SK-N-SH (cell line): ENCODE measurements at regions not wholly inside any gene's neighbourhood (a gene's known extent, or its start where the extent isn't known, plus 50 kb on each side); places are given as distances from the start of the nearest gene placed in this dataset.

ENCODE experiments used
- CTCF ChIA-PET: fragments of 300-600, 350-600 bp; formaldehyde crosslinking; extraction: SDS; loops from one replicate; lab custom pipeline; 2021; lab: Yijun Ruan, JAX
- POLR2A ChIA-PET: fragments of 350-600 bp; sonication (Branson Sonifier 250); formaldehyde crosslinking; extraction: SDS; loops from one replicate; lab custom pipeline; 2020; ENCODE audit warnings: antibody characterized with exemption, inconsistent platforms; lab: Yijun Ruan, JAX
- DNase-seq: peaks from one replicate; pipeline ENCODE4 v3.0.0; 2012
- H2AFZ ChIP-seq: fragments of 200-600 bp; sonication (generic); 2 replicates; pipeline ENCODE4 v1.8.1; 2016; ENCODE audit warnings: antibody characterized with exemption, mild to moderate bottlenecking, low read depth
- H3F3A ChIP-seq: fragments of 200-600 bp; sonication (generic); replicated peaks from 2 replicates; pipeline ENCODE3; 2016; ENCODE audit warnings: antibody characterized with exemption, mild to moderate bottlenecking; ENCODE audit not compliant: insufficient read depth
- H3K27ac ChIP-seq, 2 experiments: fragments of 200-500 bp in 1 of 2; fragments of 200-600 bp in 1 of 2; sonication (Bioruptor generic) in 1 of 2; sonication (generic), shearing (Covaris generic) in 1 of 2; 2 replicates each; pipeline versions ENCODE4 v1.5.1 to v1.6.1; 2014 to 2016; ENCODE audit warnings: low read depth in 2 of 2, inconsistent platforms in 1 of 2, low read length in 1 of 2, mild to moderate bottlenecking in 1 of 2, mixed read lengths in 1 of 2
- H3K27me3 ChIP-seq: fragments of 200-600 bp; sonication (generic), shearing (Covaris generic); 2 replicates; pipeline ENCODE4 v1.6.1; 2016; ENCODE audit warnings: mixed run types; ENCODE audit not compliant: insufficient read depth
- H3K36me3 ChIP-seq, 2 experiments: fragments of 200-500 bp in 1 of 2; fragments of 200-600 bp in 1 of 2; sonication (Bioruptor generic) in 1 of 2; sonication (generic) in 1 of 2; replicated peaks in 1 of 2; 2 replicates each; pipeline versions ENCODE3 to v1.5.1; 2014 to 2016; ENCODE audit warnings: low read length in 1 of 2, mild to moderate bottlenecking in 1 of 2; ENCODE audit not compliant: insufficient read depth in 2 of 2, control insufficient read depth in 1 of 2
- H3K4me1 ChIP-seq, 2 experiments: fragments of 200-500 bp in 1 of 2; fragments of 200-600 bp in 1 of 2; sonication (Bioruptor generic) in 1 of 2; sonication (generic), shearing (Covaris generic) in 1 of 2; 2 replicates each; pipeline versions ENCODE4 v1.5.1 to v1.6.1; 2014 to 2016; ENCODE audit warnings: low read depth in 1 of 2, low read length in 1 of 2, mixed run types in 1 of 2; ENCODE audit not compliant: insufficient read depth in 2 of 2, control insufficient read depth in 1 of 2
- H3K4me2 ChIP-seq: fragments of 200-600 bp; sonication (generic), shearing (Covaris generic); 2 replicates; pipeline ENCODE4 v1.6.1; 2017; ENCODE audit warnings: mixed run types
- H3K4me3 ChIP-seq, 2 experiments: fragments of 200-500 bp in 1 of 2; fragments of 200-600 bp in 1 of 2; sonication (Bioruptor generic) in 1 of 2; sonication (generic), shearing (Covaris generic) in 1 of 2; 2 replicates each; pipeline versions ENCODE4 v1.5.1 to v1.8.1; 2014 to 2016; ENCODE audit warnings: low read depth in 2 of 2, inconsistent platforms in 1 of 2, low read length in 1 of 2, mild to moderate bottlenecking in 1 of 2, mixed read lengths in 1 of 2, moderate library complexity in 1 of 2
- H3K79me2 ChIP-seq: fragments of 200-600 bp; sonication (generic); 2 replicates; pipeline ENCODE4 v1.8.1; 2017; ENCODE audit warnings: mild to moderate bottlenecking; ENCODE audit not compliant: insufficient read depth
- H3K9ac ChIP-seq: fragments of 200-600 bp; sonication (generic); 2 replicates; pipeline ENCODE4 v1.6.1; 2017; ENCODE audit warnings: mixed run types
- H3K9me2 ChIP-seq: fragments of 200-600 bp; sonication (generic); 2 replicates; pipeline ENCODE4 v1.6.1; 2017; ENCODE audit warnings: mixed run types
- H3K9me3 ChIP-seq: fragments of 200-600 bp; sonication (generic); 2 replicates; pipeline ENCODE4 v1.6.1; 2017; ENCODE audit warnings: mixed run types, mild to moderate bottlenecking, moderate library complexity
- H4K20me1 ChIP-seq: fragments of 200-600 bp; sonication (generic); 2 replicates; pipeline ENCODE4 v1.6.1; 2017; ENCODE audit warnings: mild to moderate bottlenecking, mixed run types; ENCODE audit not compliant: insufficient read depth
- CHD2 ChIP-seq: fragments of 150-350 bp; IDR thresholded peaks from 2 replicates; pipeline ENCODE4 v1.6.1; 2018; ENCODE audit warnings: low read length; ENCODE audit not compliant: partially characterized antibody
- ELF1 ChIP-seq: IDR thresholded peaks from 2 replicates; pipeline ENCODE4 v1.4.0; 2012
- EZH2phosphoT487 ChIP-seq: fragments of 200-600 bp; sonication (generic); IDR thresholded peaks from 2 replicates; pipeline ENCODE4 v1.6.1; 2017; ENCODE audit warnings: low read depth, mixed run types, mild to moderate bottlenecking, antibody characterized with exemption, moderate library complexity, borderline replicate concordance
- FOSL2 ChIP-seq: IDR thresholded peaks from 2 replicates; pipeline ENCODE4 v1.4.0; 2012; ENCODE audit warnings: low read depth, mild to moderate bottlenecking, moderate library complexity, borderline replicate concordance
- FOXJ3 ChIP-seq: sonication (generic); formaldehyde crosslinking; IDR thresholded peaks from 2 replicates; pipeline ENCODE4 v1.5.1; 2020; ENCODE audit warnings: mild to moderate bottlenecking, missing genetic modification reagents
- FOXM1 ChIP-seq: IDR thresholded peaks from 2 replicates; pipeline ENCODE4 v1.4.0; 2012; ENCODE audit warnings: low read depth, mild to moderate bottlenecking
- GABPA ChIP-seq: IDR thresholded peaks from 2 replicates; pipeline ENCODE4 v1.4.0; 2012; ENCODE audit warnings: low read depth, mild to moderate bottlenecking
- MEF2A ChIP-seq: IDR thresholded peaks from 2 replicates; pipeline ENCODE4 v1.4.0; 2012; ENCODE audit warnings: low read depth, borderline replicate concordance
- NRF1 ChIP-seq: IDR thresholded peaks from 2 replicates; pipeline ENCODE4 v1.6.1; 2012; ENCODE audit warnings: low read depth, mild to moderate bottlenecking, low read length
- RCOR1 ChIP-seq: fragments of 150-350 bp; IDR thresholded peaks from 2 replicates; pipeline ENCODE4 v1.6.1; 2017; ENCODE audit warnings: antibody characterized with exemption, low read length
- RFX5 ChIP-seq: IDR thresholded peaks from 2 replicates; pipeline ENCODE4 v1.6.1; 2012; ENCODE audit warnings: mild to moderate bottlenecking, improper control_type of control experiment, low read length
- RXRA ChIP-seq: IDR thresholded peaks from 2 replicates; pipeline ENCODE4 v1.4.0; 2012; ENCODE audit warnings: low read depth, mild to moderate bottlenecking, borderline replicate concordance
- SIN3A ChIP-seq: IDR thresholded peaks from 2 replicates; pipeline ENCODE4 v1.6.1; 2012; ENCODE audit warnings: low read depth, mild to moderate bottlenecking, low read length, moderate library complexity, borderline replicate concordance
- SMC3 ChIP-seq: IDR thresholded peaks from 2 replicates; pipeline ENCODE4 v1.6.1; 2012; ENCODE audit warnings: low read depth, low read length, improper control_type of control experiment
- TCF12 ChIP-seq: IDR thresholded peaks from 2 replicates; pipeline ENCODE4 v1.4.0; 2012
- TEAD4 ChIP-seq: IDR thresholded peaks from 2 replicates; pipeline ENCODE4 v1.4.0; 2012; ENCODE audit warnings: mild to moderate bottlenecking, borderline replicate concordance; ENCODE audit not compliant: insufficient read depth
- WGBS: methylation state at CpG from one replicate; pipeline ENCODE4 v1.1.6; 2017; ENCODE audit warnings: low lambda C conversion rate; 5-methylcytosine and 5-hydroxymethylcytosine counted together
- TF ChIP-seq, protein P1 (sequence below): fragments of 150-350 bp; IDR thresholded peaks from 2 replicates; pipeline ENCODE4 v1.6.1; 2017; ENCODE audit warnings: antibody characterized with exemption, low read length, low read depth, borderline replicate concordance
- TF ChIP-seq, protein P2 (sequence below): IDR thresholded peaks from 2 replicates; pipeline ENCODE4 v1.4.0; 2012; ENCODE audit warnings: low read depth, borderline replicate concordance
- TF ChIP-seq, protein P3 (sequence below): IDR thresholded peaks from 2 replicates; pipeline ENCODE4 v1.4.0; 2012; ENCODE audit warnings: low read depth
- TF ChIP-seq, protein P4 (sequence below): fragments of 200-600 bp; sonication (generic); IDR thresholded peaks from 2 replicates; pipeline ENCODE4 v1.6.1; 2017; ENCODE audit warnings: antibody characterized with exemption, mild to moderate bottlenecking, moderate library complexity
- TF ChIP-seq, protein P5 (sequence below): fragments of 150-350 bp; IDR thresholded peaks from 2 replicates; pipeline ENCODE4 v1.6.1; 2016; ENCODE audit warnings: mild to moderate bottlenecking, low read depth, low read length

DNA sequence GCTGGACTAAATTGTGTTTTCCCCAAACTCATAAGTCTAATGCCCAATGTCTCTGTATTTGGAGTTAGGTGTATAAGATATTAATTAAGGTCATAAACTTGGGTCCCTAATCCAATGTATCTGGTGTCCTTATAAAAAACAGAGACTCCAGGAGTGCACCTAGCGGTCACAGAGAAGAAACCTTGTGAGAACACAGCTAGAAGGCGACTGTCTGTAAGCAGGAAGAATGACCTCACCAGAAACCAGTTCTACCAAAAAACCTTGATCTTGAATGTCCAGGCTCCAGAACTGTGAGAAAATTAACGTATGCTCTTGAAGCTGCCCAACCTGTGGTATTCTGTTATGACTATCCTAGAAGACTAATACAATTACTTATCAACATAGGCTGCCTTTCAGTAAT, 591.7 kb upstream of the PTPRD start:
- Histone ChIP-seq H3K9me3 (no peaks in the 10 kb centered on the region), H3K27me3 (no peaks in the 10 kb centered on the region), H3K79me2 (no peaks in the 10 kb centered on the region), H3K9me2 (no peaks in the 10 kb centered on the region), H2AFZ (no peak overlapping the region), H3F3A (no peaks in the 10 kb centered on the region), H3K36me3 (no peaks in the 10 kb centered on the region), H3K27ac (no peak overlapping the region), H3K4me3 (no peak overlapping the region), H3K4me1 (no peaks in the 10 kb centered on the region), H3K9ac (no peak overlapping the region), H4K20me1 (no peaks in the 10 kb centered on the region), H3K4me2 (no peak overlapping the region)
- DNase-seq, result no peak
- CTCF ChIA-PET, result no interaction called here
- WGBS, result 0% methylated on average over 3 of the region's 3 CpGs
- TF ChIP-seq MEF2A (no peak), GABPA (no peak), FOXM1 (no peak), FOSL2 (no peak), RXRA (no peak), ELF1 (no peak), SIN3A (no peak), NRF1 (no peak), CHD2 (no peak), RFX5 (no peak)
- TF ChIP-seq, protein P1, sequence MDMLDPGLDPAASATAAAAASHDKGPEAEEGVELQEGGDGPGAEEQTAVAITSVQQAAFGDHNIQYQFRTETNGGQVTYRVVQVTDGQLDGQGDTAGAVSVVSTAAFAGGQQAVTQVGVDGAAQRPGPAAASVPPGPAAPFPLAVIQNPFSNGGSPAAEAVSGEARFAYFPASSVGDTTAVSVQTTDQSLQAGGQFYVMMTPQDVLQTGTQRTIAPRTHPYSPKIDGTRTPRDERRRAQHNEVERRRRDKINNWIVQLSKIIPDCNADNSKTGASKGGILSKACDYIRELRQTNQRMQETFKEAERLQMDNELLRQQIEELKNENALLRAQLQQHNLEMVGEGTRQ, result no peak
- POLR2A ChIA-PET, result no interaction called here

DNA sequence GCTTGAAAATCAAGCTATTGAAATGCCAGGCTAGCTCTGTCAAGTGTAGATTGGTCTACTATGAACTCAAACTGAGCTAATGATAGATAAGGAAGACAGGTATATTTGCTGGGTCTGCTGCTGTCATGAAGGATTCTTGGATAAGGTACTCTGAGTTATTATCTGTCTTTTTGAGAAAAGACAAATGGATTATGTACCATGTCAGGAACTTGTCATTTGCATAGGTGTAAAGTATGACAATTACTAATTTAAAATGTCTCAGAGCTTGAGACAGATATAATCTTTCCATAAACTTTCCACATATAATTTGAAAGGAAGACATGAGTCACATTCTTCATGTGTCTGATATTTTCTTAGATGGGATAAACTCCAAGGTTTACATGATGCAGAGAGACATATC, 594.1 kb upstream of the PTPRD start:
- Histone ChIP-seq H3K4me1 (no peaks in the 10 kb centered on the region), H3K4me3 (no peak overlapping the region), H3K36me3 (no peaks in the 10 kb centered on the region), H3K9me2 (no peaks in the 10 kb centered on the region), H3K9me3 (no peaks in the 10 kb centered on the region), H3K79me2 (no peaks in the 10 kb centered on the region), H3K27me3 (no peaks in the 10 kb centered on the region), H3K4me2 (no peak overlapping the region), H2AFZ (no peak overlapping the region), H3K27ac (no peak overlapping the region)
- CTCF ChIA-PET, result interaction anchor here (2.0 kb wide), 1 partner anchor 25 kb away, joined by 4 read pairs; no protein-coding TSS in a partner anchor
- POLR2A ChIA-PET, result no interaction called here
- DNase-seq, result no peak
- TF ChIP-seq SIN3A (no peak), CHD2 (no peak), FOXJ3 (CRISPR knock-in tag) (no peak), NRF1 (no peak), RCOR1 (no peak), TEAD4 (no peak), EZH2phosphoT487 (no peak), SMC3 (no peak), RXRA (no peak), TCF12 (no peak)
- TF ChIP-seq, protein P2, sequence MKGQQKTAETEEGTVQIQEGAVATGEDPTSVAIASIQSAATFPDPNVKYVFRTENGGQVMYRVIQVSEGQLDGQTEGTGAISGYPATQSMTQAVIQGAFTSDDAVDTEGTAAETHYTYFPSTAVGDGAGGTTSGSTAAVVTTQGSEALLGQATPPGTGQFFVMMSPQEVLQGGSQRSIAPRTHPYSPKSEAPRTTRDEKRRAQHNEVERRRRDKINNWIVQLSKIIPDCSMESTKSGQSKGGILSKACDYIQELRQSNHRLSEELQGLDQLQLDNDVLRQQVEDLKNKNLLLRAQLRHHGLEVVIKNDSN, result no peak
- TF ChIP-seq, protein P3, sequence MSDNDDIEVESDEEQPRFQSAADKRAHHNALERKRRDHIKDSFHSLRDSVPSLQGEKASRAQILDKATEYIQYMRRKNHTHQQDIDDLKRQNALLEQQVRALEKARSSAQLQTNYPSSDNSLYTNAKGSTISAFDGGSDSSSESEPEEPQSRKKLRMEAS, result no peak
- TF ChIP-seq, protein P4, sequence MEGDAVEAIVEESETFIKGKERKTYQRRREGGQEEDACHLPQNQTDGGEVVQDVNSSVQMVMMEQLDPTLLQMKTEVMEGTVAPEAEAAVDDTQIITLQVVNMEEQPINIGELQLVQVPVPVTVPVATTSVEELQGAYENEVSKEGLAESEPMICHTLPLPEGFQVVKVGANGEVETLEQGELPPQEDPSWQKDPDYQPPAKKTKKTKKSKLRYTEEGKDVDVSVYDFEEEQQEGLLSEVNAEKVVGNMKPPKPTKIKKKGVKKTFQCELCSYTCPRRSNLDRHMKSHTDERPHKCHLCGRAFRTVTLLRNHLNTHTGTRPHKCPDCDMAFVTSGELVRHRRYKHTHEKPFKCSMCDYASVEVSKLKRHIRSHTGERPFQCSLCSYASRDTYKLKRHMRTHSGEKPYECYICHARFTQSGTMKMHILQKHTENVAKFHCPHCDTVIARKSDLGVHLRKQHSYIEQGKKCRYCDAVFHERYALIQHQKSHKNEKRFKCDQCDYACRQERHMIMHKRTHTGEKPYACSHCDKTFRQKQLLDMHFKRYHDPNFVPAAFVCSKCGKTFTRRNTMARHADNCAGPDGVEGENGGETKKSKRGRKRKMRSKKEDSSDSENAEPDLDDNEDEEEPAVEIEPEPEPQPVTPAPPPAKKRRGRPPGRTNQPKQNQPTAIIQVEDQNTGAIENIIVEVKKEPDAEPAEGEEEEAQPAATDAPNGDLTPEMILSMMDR, result no peak
- TF ChIP-seq, protein P1, result no peak
- TF ChIP-seq, protein P5, sequence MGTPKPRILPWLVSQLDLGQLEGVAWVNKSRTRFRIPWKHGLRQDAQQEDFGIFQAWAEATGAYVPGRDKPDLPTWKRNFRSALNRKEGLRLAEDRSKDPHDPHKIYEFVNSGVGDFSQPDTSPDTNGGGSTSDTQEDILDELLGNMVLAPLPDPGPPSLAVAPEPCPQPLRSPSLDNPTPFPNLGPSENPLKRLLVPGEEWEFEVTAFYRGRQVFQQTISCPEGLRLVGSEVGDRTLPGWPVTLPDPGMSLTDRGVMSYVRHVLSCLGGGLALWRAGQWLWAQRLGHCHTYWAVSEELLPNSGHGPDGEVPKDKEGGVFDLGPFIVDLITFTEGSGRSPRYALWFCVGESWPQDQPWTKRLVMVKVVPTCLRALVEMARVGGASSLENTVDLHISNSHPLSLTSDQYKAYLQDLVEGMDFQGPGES, result no peak
- TF ChIP-seq, all 33 proteins: peak for 0
- H4K20me1 ChIP-seq, result no peaks in the 10 kb centered on the region
- H3K9ac ChIP-seq, result no peak overlapping the region
- H3F3A ChIP-seq, result no peaks in the 10 kb centered on the region
